B cell (primary cell): ENCODE measurements at regions not wholly inside any gene's neighbourhood (a gene's known extent, or its start where the extent isn't known, plus 50 kb on each side); places are given as distances from the start of the nearest gene placed in this dataset.

Experiments used
- EZH2 ChIP-seq: IDR thresholded peaks from 2 replicates; pipeline ENCODE4 v1.6.1; 2012; ENCODE audit warnings: borderline replicate concordance, low read depth, mild to moderate bottlenecking, moderate library complexity, low read length; ENCODE audit not compliant: insufficient read depth, poor library complexity, severe bottlenecking
- TF ChIP-seq, protein P1 (sequence below): fragments of 200-600 bp; IDR thresholded peaks from one replicate; pipeline ENCODE4 v1.8.0; 2022; ENCODE audit warnings: antibody characterized with exemption, mild to moderate bottlenecking

DNA sequence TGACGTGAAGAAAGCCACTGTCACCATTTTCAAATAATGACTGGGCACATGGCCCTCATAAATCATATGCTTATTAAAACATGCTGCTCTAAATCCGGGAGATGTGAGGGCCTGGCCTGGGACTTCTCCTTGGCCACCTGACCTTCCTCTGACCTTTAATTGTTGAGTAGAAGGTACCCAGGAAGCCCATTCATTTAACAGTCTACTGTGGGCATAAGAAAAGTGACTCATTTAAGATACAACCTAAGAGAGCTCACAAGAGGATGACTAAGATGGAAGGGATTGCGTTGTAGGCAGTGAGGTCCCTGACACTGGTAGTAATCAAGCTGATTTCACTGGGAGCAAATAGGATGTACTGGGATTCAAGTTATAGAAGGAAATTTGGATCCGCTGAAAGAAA, 203.4 kb upstream of the GPR26 start:
- TF ChIP-seq, protein P1, sequence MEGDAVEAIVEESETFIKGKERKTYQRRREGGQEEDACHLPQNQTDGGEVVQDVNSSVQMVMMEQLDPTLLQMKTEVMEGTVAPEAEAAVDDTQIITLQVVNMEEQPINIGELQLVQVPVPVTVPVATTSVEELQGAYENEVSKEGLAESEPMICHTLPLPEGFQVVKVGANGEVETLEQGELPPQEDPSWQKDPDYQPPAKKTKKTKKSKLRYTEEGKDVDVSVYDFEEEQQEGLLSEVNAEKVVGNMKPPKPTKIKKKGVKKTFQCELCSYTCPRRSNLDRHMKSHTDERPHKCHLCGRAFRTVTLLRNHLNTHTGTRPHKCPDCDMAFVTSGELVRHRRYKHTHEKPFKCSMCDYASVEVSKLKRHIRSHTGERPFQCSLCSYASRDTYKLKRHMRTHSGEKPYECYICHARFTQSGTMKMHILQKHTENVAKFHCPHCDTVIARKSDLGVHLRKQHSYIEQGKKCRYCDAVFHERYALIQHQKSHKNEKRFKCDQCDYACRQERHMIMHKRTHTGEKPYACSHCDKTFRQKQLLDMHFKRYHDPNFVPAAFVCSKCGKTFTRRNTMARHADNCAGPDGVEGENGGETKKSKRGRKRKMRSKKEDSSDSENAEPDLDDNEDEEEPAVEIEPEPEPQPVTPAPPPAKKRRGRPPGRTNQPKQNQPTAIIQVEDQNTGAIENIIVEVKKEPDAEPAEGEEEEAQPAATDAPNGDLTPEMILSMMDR: no peak
- no peak for TF ChIP-seq EZH2
